ENCODE measurements at regions not wholly inside any gene's neighbourhood (a gene's known extent, or its start where the extent isn't known, plus 50 kb on each side); places are given as distances from the start of the nearest gene placed in this dataset.

DNA sequence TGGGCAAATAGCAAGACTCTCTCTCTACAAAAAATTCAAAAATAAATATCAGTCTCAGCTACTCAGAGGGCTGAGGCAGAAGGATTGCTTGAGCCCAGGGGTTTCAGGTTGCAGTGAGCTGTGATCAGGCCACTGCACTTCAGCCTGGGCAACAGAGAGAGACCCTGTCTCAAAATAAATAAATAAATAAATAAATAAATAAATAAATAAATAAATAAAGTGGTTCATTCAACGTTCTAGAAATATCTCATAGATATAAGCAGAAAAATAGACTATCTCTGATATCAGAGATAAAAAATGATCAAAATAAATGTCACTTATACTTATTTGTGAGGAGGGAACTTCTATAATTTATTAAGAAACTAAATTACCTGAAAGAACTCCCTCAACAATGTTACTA is 480.9 kb downstream of the FBXO15 start:
- Mint-ChIP-seq H3K9me3 (ENCODE audit: unreplicated experiment) (peaks cover 3% of the 10 kb centered on the region), H3K4me3 (ENCODE audit: unreplicated experiment) (no peak overlapping the region), H3K36me3 (ENCODE audit: insufficient read depth, unreplicated experiment) (peaks cover 6% of the 10 kb centered on the region), H3K27me3 (ENCODE audit: insufficient read depth, unreplicated experiment) (no peaks in the 10 kb centered on the region), H3K27ac (ENCODE audit: low read depth, unreplicated experiment) (no peak overlapping the region), H3K4me1 (ENCODE audit: insufficient read depth, unreplicated experiment) (peaks cover 25% of the 10 kb centered on the region)
- CTCF ChIA-PET = no interaction called here
- intact Hi-C loops (cut with micrococcal nuclease) = no loop called here
- BruUV-seq (replicated peaks) = no TSS peak
- DNase-seq (ENCODE audit: unreplicated experiment) = no peak
- POLR2A ChIA-PET = interaction anchor here (2.1 kb wide), 1 partner anchor 53 kb away, joined by 7 read pairs; no protein-coding TSS in a partner anchor
- TF ChIP-seq, protein P1, sequence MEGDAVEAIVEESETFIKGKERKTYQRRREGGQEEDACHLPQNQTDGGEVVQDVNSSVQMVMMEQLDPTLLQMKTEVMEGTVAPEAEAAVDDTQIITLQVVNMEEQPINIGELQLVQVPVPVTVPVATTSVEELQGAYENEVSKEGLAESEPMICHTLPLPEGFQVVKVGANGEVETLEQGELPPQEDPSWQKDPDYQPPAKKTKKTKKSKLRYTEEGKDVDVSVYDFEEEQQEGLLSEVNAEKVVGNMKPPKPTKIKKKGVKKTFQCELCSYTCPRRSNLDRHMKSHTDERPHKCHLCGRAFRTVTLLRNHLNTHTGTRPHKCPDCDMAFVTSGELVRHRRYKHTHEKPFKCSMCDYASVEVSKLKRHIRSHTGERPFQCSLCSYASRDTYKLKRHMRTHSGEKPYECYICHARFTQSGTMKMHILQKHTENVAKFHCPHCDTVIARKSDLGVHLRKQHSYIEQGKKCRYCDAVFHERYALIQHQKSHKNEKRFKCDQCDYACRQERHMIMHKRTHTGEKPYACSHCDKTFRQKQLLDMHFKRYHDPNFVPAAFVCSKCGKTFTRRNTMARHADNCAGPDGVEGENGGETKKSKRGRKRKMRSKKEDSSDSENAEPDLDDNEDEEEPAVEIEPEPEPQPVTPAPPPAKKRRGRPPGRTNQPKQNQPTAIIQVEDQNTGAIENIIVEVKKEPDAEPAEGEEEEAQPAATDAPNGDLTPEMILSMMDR (IDR thresholded peaks at IDR 0.05; ENCODE audit: unreplicated experiment) = no peak

DNA sequence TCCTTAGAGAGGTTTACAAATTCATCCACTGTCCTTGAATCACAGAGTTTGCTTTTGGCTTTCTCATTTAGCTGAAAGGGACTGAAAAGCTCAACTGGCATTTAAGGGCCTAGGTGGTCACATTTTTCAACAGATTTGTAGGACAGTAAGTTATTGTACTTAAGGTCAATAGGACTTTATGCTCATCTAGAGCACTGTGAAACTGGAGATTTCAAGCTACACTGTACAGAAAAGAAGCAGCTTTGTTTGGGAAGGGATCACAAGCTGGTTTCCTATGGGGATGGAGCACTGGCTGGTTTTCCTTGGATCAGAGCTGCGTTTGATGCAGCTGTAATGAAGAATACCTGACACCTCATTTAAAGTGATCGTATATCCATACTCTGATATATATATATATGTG is 482.7 kb downstream of the FBXO15 start:
- no peak for DNase-seq (ENCODE audit: unreplicated experiment)
- ChIA-PET CTCF (interaction anchor here (0.6 to 0.7 kb wide), 3 partner anchors 35 to 408 kb away, joined by 3 read pairs; no protein-coding TSS in a partner anchor), POLR2A (interaction anchor here (0.6 to 0.7 kb wide), 2 partner anchors 18 to 53 kb away, joined by 3 to 4 read pairs; no protein-coding TSS in a partner anchor)
- Mint-ChIP-seq H3K27ac (ENCODE audit: low read depth, unreplicated experiment) (no peak overlapping the region), H3K4me3 (ENCODE audit: unreplicated experiment) (no peak overlapping the region), H3K27me3 (ENCODE audit: insufficient read depth, unreplicated experiment) (no peaks in the 10 kb centered on the region), H3K9me3 (ENCODE audit: unreplicated experiment) (no peaks in the 10 kb centered on the region), H3K36me3 (ENCODE audit: insufficient read depth, unreplicated experiment) (peaks cover 5% of the 10 kb centered on the region), H3K4me1 (ENCODE audit: insufficient read depth, unreplicated experiment) (peaks cover 8% of the 10 kb centered on the region)
- intact Hi-C loops (cut with micrococcal nuclease) = no loop called here
- TF ChIP-seq, protein P1 (IDR thresholded peaks at IDR 0.05; ENCODE audit: unreplicated experiment) = no peak
- BruUV-seq (replicated peaks) = no TSS peak

DNA sequence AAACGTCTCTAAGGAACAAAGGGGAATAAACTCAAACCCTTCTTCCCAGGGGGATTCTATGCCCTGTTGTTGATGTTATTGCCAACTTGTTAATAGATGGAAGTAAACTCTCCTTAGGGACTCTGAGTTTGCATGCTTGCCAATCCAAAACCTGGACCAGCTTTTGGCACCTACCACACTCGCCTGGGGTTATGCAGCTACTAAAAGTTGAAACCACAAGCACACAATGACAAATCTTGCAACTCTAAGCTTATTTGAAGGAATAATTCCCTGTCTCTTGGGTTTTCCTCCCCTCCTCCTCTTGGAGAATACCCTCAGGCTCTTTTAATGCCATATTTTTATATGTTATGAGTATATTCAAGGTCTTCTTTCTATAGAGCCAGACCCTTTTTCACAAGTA is 484.1 kb downstream of the FBXO15 start:
- Mint-ChIP-seq H3K27me3 (ENCODE audit: insufficient read depth, unreplicated experiment) (no peaks in the 10 kb centered on the region), H3K9me3 (ENCODE audit: unreplicated experiment) (no peaks in the 10 kb centered on the region), H3K4me1 (ENCODE audit: insufficient read depth, unreplicated experiment) (no peaks in the 10 kb centered on the region), H3K36me3 (ENCODE audit: insufficient read depth, unreplicated experiment) (peaks cover 5% of the 10 kb centered on the region), H3K27ac (ENCODE audit: low read depth, unreplicated experiment) (no peak overlapping the region), H3K4me3 (ENCODE audit: unreplicated experiment) (no peak overlapping the region)
- ChIA-PET POLR2A (no interaction called here), CTCF (no interaction called here)
- intact Hi-C loops (cut with micrococcal nuclease) = no loop called here
- DNase-seq (ENCODE audit: unreplicated experiment) = no peak
- BruUV-seq (replicated peaks) = no TSS peak
- TF ChIP-seq, protein P1 (IDR thresholded peaks at IDR 0.05; ENCODE audit: unreplicated experiment) = no peak

DNA sequence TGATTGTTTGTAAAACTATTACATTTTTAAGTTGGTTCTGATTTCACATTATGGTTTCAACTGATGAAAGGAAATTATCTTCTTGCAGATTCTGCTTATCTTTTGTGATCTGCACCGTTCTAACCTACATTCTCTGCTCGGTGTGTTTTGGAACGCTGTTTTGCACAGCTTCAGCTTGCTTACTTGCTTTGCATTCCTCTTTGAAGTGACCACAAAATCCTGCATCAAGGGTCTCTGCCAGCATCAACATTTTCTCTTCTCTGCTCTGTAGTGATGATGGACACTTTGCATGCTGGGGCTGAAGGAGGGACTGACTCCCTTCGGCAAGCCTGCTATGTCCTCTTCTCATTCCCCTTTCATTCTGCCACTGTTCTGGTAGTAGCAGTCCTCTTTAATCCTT is 485.2 kb downstream of the FBXO15 start:
- intact Hi-C loops (cut with micrococcal nuclease) = no loop called here
- BruUV-seq (replicated peaks) = no TSS peak
- H3K27me3 Mint-ChIP-seq (ENCODE audit: insufficient read depth, unreplicated experiment) = no peaks in the 10 kb centered on the region

More for the DNA sequence above, 485.2 kb downstream of the FBXO15 start:
- TF ChIP-seq, protein P1 (IDR thresholded peaks at IDR 0.05; ENCODE audit: unreplicated experiment) = no peak
- Mint-ChIP-seq H3K36me3 (ENCODE audit: insufficient read depth, unreplicated experiment) (peaks cover 5% of the 10 kb centered on the region), H3K27ac (ENCODE audit: low read depth, unreplicated experiment) (no peak overlapping the region), H3K4me1 (ENCODE audit: insufficient read depth, unreplicated experiment) (no peaks in the 10 kb centered on the region), H3K4me3 (ENCODE audit: unreplicated experiment) (no peak overlapping the region), H3K9me3 (ENCODE audit: unreplicated experiment) (no peaks in the 10 kb centered on the region)
- ChIA-PET POLR2A (no interaction called here), CTCF (no interaction called here)
- no peak for DNase-seq (ENCODE audit: unreplicated experiment)

All from MCF 10A (cell line).